Activated naive CD4-positive, alpha-beta T cell treated with anti-CD3 and anti-CD28 coated beads, Interleukin-2, amount 50 U/mL, for 24 hours (primary cell): ENCODE measurements at regions not wholly inside any gene's neighbourhood (a gene's known extent, or its start where the extent isn't known, plus 50 kb on each side); places are given as distances from the start of the nearest gene placed in this dataset.

Source experiments
- H3K27ac Mint-ChIP-seq: one replicate; pipeline ENCODE4 v1.8.0; 2021; ENCODE audit warnings: mild to moderate bottlenecking, mixed read lengths
- H3K27me3 Mint-ChIP-seq: one replicate; pipeline ENCODE4 v1.8.0; 2021; ENCODE audit warnings: mixed read lengths
- H3K36me3 Mint-ChIP-seq: one replicate; pipeline ENCODE4 v1.8.0; 2021; ENCODE audit warnings: mixed read lengths
- H3K4me1 Mint-ChIP-seq: one replicate; pipeline ENCODE4 v1.8.0; 2021; ENCODE audit warnings: mixed read lengths
- H3K4me3 Mint-ChIP-seq: one replicate; pipeline ENCODE4 v1.8.0; 2021; ENCODE audit warnings: mild to moderate bottlenecking, mixed read lengths
- H3K9me3 Mint-ChIP-seq: one replicate; pipeline ENCODE4 v1.8.0; 2021; ENCODE audit warnings: mixed read lengths

DNA sequence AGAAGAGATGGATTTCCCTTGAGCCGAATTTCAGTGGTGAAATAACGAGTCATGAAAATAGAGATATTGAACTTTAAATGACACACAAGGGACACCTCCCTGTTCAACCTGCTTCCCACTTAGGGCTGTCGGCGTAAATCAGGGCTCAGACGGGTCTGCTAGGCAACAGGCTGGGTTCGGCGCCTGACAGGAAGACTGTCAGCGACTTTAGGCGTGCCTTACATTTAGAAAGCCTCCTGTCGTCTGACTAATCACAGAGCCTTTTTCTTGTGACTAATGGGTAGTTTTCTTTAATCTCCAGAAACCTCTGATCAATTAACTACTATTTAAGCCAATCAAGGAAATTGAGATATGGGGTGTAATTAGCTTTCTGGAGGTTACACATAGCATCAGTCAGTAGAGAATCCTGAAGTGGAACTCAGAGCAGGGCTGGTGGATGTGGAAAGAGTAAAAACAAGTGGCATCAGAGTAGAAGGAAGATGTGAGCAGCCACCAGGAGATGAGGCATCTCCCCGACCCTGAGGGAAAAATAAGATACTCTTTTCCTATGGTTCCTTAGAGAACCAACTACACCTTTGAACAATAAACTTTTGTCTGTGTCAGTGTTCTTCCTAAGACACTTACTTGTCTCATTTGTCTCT is 86.2 kb upstream of the HS3ST1 start:
- H3K27ac Mint-ChIP-seq = no peak overlapping the region
- no peaks in the 10 kb centered on the region for H3K9me3 Mint-ChIP-seq
- no peaks in the 10 kb centered on the region for H3K4me1 Mint-ChIP-seq
- no peaks in the 10 kb centered on the region for H3K36me3 Mint-ChIP-seq
- H3K4me3 Mint-ChIP-seq = no peak overlapping the region
- H3K27me3 Mint-ChIP-seq = peaks cover 6% of the 10 kb centered on the region

DNA sequence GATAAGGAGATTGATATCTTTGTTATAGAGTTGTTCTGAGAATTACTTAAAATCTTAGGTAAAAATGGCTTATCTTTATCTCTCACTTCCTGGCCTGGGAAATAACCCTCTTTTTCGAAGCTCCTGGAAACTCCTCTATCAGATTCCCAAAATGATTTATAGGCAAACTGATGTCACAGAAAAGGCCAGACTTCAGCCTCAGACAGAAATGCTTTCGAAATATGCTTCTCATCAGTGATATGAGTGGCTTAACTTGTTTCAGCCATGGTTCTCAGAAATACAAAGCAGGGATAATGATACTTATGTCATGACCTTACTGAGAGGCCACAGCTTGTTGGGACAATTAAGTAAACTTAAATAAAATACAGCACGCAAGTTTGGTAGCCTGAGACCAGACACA is 85.3 kb upstream of the HS3ST1 start:
- Mint-ChIP-seq H3K4me3 (no peak overlapping the region), H3K27ac (no peak overlapping the region)

DNA sequence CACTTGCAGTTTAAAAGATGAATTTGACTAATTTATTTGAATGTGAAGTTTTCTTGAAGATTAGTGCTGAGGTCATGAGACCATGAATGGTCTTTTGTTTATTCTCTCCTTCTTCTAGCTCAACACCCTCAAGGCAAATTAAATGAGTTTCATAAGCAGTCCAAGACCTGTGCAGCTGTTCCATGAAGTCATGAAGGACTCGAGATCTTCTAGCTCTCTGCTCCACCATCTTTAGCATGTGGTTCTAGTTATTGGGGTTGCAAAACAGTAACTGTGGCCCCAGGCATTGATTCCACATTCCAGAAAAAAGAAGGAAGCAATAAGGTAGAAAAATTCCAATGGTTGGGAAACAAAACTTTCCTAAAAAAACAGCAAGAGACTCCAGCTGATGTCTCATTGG is 84.2 kb upstream of the HS3ST1 start:
- peaks cover 6% of the 10 kb centered on the region for H3K27me3 Mint-ChIP-seq
- no peaks in the 10 kb centered on the region for H3K4me1 Mint-ChIP-seq
- no peaks in the 10 kb centered on the region for H3K9me3 Mint-ChIP-seq

More for the DNA sequence above, 85.3 kb upstream of the HS3ST1 start:
- no peaks in the 10 kb centered on the region for H3K4me1 Mint-ChIP-seq
- peaks cover 6% of the 10 kb centered on the region for H3K27me3 Mint-ChIP-seq
- no peaks in the 10 kb centered on the region for H3K9me3 Mint-ChIP-seq
- no peaks in the 10 kb centered on the region for H3K36me3 Mint-ChIP-seq

DNA sequence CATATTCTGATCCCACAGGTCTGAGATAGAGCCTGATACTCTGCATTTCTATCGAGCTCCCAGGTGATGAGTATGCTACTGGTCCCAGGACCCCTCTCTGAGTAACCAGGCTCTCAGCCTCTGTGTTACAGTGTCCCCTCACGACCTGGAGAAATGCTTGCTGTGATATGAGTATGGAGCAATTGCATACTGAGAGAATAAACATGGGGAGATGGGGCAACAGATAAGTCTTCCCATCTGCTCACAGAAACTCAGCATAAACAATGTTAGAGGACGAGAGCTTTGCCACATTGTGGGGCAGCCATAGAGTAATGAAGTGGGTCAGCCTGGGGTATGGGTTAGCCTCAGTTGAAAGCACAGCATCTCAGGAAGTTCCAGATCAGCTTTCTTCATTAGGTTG is 82.6 kb upstream of the HS3ST1 start:
- H3K4me1 Mint-ChIP-seq = peaks cover 5% of the 10 kb centered on the region
- H3K4me3 Mint-ChIP-seq = no peak overlapping the region
- H3K27ac Mint-ChIP-seq = no peak overlapping the region
- H3K9me3 Mint-ChIP-seq = no peaks in the 10 kb centered on the region
- no peaks in the 10 kb centered on the region for H3K36me3 Mint-ChIP-seq
- peaks cover 6% of the 10 kb centered on the region for H3K27me3 Mint-ChIP-seq

More for the DNA sequence above, 84.2 kb upstream of the HS3ST1 start:
- Mint-ChIP-seq H3K27ac (no peak overlapping the region), H3K36me3 (no peaks in the 10 kb centered on the region), H3K4me3 (no peak overlapping the region)

DNA sequence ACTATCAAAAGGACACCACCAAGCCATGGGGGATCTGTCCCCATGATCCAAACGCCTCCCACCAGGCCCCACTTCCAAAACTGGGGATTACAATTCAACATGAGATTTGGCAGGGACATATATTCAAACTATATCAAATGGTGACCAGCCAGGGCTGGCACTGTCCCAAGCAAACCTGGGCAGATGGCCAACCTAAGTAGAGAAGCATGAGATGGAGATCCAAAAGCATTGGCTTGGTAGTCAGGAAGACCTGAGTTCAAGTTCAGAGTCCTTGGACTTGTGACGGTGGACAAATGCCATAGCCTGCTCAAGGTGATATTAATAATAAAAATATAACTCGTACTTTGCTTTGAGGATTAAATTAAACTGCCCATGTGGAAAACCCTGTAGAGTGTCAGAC is 79.2 kb upstream of the HS3ST1 start:
- H3K9me3 Mint-ChIP-seq = no peaks in the 10 kb centered on the region
- peaks cover 14% of the 10 kb centered on the region for H3K4me1 Mint-ChIP-seq
- peaks cover 3% of the 10 kb centered on the region for H3K27me3 Mint-ChIP-seq
- no peak overlapping the region for H3K27ac Mint-ChIP-seq
- no peak overlapping the region for H3K4me3 Mint-ChIP-seq
- no peaks in the 10 kb centered on the region for H3K36me3 Mint-ChIP-seq

DNA sequence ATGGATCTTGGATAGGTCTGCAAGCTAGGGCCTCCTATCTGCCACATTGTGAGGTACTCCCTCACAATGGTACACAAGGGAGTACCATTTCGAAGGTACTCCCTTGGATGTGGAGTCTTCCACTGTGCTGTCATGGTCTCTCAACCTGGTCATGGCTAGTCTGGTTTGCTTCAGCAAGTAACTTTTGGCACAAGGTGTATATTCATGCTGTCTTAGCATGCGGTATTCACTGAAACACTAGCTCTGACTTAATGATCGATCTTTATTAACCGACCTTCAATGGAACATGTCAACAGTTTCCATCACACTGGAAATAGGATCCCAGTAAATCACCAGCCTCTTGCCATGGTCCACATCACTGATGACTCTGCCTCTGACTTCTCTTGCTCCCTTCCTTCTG is 77.5 kb upstream of the HS3ST1 start:
- Mint-ChIP-seq H3K4me1 (peaks cover 14% of the 10 kb centered on the region), H3K36me3 (no peaks in the 10 kb centered on the region), H3K27ac (no peak overlapping the region), H3K4me3 (no peak overlapping the region), H3K9me3 (no peaks in the 10 kb centered on the region), H3K27me3 (no peaks in the 10 kb centered on the region)

DNA sequence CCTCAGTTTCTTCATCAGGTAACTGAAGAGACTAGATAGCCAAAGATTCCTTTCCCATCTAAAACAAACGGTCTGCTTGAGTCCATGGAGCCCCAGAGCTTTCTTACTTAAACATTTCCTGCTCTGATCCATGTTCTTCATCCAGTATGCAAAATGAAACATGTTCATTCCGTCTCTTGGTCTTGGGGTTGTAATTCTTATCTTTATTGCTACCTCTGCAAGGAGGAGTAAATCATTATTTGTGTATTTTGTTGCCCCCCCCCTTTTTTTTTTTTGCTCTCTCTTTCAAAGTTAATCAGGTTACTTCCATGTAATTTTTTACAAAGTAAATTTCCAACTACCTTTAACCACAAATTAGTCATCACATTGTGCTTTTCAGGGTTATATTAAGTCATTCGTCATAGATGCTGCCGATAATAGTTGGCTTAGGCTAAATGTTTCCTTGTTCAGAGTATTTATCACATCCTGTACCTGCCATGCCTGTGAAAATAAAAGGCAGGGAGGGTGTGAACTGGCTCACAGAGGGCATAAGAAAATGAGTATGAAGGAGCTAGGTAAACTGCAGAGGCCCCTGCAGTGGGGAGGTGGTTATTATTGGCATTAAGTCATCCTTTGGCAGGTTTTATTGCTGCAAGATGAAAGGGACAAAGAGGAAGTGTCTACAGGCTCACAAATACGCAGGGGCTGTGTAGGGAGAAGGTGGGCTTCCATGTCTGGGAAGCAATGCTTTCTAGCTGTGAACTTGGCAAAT is 76.7 kb upstream of the HS3ST1 start:
- peaks cover 14% of the 10 kb centered on the region for H3K4me1 Mint-ChIP-seq
- no peaks in the 10 kb centered on the region for H3K27me3 Mint-ChIP-seq
- no peaks in the 10 kb centered on the region for H3K36me3 Mint-ChIP-seq
- H3K27ac Mint-ChIP-seq = no peak overlapping the region
- no peak overlapping the region for H3K4me3 Mint-ChIP-seq
- H3K9me3 Mint-ChIP-seq = no peaks in the 10 kb centered on the region

DNA sequence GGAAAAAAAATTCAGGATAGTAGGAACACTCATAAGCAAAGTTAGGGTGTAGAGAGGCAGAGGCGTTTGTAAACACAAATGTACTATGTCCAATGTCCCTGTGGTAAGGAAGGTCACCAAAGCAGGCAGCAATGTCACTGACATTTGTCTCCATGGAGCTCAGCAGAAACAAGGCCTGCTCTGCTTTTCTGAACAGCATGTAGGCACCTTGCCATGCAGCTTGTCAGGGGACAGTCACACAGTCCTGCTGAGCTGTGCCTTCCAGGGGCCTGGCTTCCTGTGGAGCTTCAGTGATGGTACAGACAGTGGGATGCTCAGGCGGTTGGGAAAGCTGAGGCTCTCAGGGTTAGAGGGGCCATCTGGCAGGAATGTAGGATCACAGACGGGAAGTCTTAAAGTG is 74.5 kb upstream of the HS3ST1 start:
- no peaks in the 10 kb centered on the region for H3K9me3 Mint-ChIP-seq
- H3K4me1 Mint-ChIP-seq = peaks cover 14% of the 10 kb centered on the region
- no peaks in the 10 kb centered on the region for H3K27me3 Mint-ChIP-seq
- H3K4me3 Mint-ChIP-seq = no peak overlapping the region
- no peak overlapping the region for H3K27ac Mint-ChIP-seq
- H3K36me3 Mint-ChIP-seq = no peaks in the 10 kb centered on the region

DNA sequence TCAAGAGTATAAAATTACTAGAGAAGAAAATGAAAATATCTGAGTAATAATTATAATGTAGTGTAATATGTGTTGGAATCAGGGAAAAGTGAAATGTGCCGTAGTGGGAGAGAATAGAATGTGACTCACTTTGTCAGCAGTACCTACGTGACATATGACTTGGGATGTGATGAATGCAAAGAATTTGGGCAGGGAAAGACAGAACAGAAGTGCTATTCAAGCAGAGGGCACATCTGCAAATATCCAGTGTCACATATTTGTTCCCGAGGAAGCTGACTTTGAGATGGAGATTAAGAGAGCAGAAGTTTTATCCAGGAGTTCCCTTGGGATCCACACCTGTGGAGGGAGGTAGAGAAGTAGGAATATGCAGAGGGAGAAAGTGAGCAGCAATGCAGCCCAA is 69.3 kb upstream of the HS3ST1 start:
- peaks cover 4% of the 10 kb centered on the region for H3K9me3 Mint-ChIP-seq

DNA sequence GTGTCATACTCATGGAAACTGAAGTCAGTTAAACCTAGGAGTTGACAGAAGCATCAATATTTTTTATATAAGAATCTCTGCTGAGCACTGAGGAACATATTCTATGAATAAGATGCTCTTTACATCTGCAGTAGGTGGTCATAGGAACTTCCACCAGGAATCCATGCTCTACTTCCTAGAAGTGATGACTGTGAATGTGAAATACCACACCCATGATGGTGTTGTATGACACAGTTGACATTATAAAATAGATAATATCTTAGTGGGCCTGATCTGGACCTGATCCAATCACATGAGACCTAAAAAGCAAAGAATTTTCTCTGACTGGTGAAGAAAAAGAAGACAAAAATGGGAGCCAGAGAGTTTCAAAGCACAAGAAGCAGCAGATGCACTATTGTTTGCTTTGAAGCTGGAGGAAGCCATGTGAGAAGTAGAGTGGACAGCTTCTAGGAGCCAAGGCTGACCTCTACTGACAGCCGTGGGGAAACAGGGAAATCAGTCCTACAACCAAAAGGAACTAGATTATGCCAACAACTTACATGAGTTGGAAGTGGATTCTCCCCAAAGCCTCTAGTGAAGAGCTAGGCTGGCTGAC is 68.6 kb upstream of the HS3ST1 start:
- Mint-ChIP-seq H3K27me3 (no peaks in the 10 kb centered on the region), H3K27ac (no peak overlapping the region), H3K4me1 (no peaks in the 10 kb centered on the region), H3K36me3 (peaks cover 6% of the 10 kb centered on the region), H3K4me3 (no peak overlapping the region), H3K9me3 (peaks cover 4% of the 10 kb centered on the region)

More for the DNA sequence above, 69.3 kb upstream of the HS3ST1 start:
- peaks cover 5% of the 10 kb centered on the region for H3K36me3 Mint-ChIP-seq
- no peak overlapping the region for H3K4me3 Mint-ChIP-seq
- H3K27ac Mint-ChIP-seq = no peak overlapping the region
- no peaks in the 10 kb centered on the region for H3K4me1 Mint-ChIP-seq
- no peaks in the 10 kb centered on the region for H3K27me3 Mint-ChIP-seq

DNA sequence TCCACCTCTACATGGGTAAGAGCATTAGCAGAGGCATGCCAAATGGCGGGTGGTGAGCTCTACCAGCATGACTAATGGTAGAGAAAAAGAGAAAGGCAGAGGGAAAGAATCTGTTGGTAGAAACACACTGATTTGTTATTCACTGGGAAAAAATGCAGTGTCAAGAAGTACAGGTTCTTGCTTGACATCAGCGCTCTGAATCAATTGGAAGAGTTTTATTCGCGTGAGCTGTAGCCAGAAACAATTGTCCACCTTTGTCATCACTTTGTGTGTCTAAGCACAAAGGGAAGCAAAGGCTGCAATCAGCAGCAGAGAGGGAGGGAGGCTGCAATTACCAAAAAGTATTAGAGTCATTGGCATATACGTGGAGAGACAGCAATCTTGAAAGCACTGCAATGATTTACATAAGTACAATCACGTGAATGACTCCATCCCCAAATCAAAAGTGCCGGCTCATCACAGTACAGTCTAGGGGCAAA is 67.7 kb upstream of the HS3ST1 start:
- Mint-ChIP-seq H3K4me3 (no peak overlapping the region), H3K9me3 (peaks cover 4% of the 10 kb centered on the region), H3K36me3 (peaks cover 6% of the 10 kb centered on the region), H3K27ac (no peak overlapping the region), H3K4me1 (no peaks in the 10 kb centered on the region), H3K27me3 (no peaks in the 10 kb centered on the region)

DNA sequence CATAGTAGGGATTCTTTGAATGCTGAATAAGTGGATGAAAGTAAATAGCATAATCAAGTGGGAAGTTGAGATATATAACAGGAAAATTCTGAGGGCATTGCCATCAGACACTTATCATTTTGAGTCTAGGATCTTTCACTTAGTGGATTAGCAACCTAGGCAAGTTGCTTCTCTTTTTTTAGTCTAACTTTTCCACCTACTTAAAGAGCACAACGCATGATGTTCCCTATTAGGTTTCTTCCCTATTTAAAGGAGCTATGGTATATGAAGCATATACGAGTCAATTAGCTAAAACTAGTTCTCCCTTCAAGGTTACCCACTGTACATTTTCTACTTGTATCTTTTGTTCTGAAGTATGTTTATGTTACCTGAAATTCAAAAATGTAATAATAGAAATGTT is 67.1 kb upstream of the HS3ST1 start:
- H3K9me3 Mint-ChIP-seq = peaks cover 4% of the 10 kb centered on the region
- no peaks in the 10 kb centered on the region for H3K27me3 Mint-ChIP-seq
- H3K4me3 Mint-ChIP-seq = no peak overlapping the region
- H3K4me1 Mint-ChIP-seq = no peaks in the 10 kb centered on the region
- H3K27ac Mint-ChIP-seq = no peak overlapping the region
- peaks cover 6% of the 10 kb centered on the region for H3K36me3 Mint-ChIP-seq

DNA sequence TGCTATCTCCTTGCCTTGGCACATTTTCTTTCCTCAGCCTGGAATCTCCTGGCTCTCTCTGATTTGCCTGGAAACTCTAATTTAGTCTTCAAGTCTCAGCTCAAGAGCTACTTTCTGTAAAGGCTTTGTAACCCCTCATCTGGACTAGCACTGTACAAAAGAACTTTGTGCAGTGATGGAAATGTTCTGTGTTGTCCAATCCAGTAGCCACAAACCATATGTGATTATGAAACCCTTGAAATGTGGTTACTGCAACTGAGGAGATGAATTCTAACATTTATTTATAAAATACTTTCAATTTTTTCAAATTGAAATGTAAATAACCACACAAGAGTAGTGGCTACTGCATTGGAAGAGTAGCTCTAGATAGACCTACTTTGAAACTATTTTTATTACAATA is 66.6 kb upstream of the HS3ST1 start:
- no peaks in the 10 kb centered on the region for H3K4me1 Mint-ChIP-seq
- no peak overlapping the region for H3K27ac Mint-ChIP-seq
- no peak overlapping the region for H3K4me3 Mint-ChIP-seq
- H3K9me3 Mint-ChIP-seq = peaks cover 4% of the 10 kb centered on the region
- H3K27me3 Mint-ChIP-seq = no peaks in the 10 kb centered on the region
- peaks cover 6% of the 10 kb centered on the region for H3K36me3 Mint-ChIP-seq

DNA sequence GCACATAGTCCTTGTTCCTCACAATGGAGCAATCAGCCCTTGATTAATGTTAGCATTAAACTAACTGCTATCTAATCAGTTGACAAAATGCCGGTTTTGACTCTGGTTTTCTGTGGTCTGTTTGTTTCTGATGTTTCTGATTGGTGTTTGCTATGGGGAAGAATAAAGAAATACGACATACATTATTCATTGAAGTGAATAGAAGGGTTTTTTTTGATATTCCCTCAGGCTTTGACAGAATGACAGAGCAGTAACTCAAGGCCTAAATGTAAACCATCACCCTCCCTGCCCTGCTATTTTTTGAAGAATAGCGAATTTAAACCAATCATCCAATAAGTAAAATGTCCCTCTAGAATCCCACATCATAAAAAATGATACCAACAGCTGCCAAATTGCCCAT is 65.5 kb upstream of the HS3ST1 start:
- Mint-ChIP-seq H3K27me3 (no peaks in the 10 kb centered on the region), H3K4me3 (no peak overlapping the region), H3K4me1 (peaks cover 2% of the 10 kb centered on the region), H3K27ac (no peak overlapping the region), H3K36me3 (peaks cover 6% of the 10 kb centered on the region), H3K9me3 (peaks cover 4% of the 10 kb centered on the region)

DNA sequence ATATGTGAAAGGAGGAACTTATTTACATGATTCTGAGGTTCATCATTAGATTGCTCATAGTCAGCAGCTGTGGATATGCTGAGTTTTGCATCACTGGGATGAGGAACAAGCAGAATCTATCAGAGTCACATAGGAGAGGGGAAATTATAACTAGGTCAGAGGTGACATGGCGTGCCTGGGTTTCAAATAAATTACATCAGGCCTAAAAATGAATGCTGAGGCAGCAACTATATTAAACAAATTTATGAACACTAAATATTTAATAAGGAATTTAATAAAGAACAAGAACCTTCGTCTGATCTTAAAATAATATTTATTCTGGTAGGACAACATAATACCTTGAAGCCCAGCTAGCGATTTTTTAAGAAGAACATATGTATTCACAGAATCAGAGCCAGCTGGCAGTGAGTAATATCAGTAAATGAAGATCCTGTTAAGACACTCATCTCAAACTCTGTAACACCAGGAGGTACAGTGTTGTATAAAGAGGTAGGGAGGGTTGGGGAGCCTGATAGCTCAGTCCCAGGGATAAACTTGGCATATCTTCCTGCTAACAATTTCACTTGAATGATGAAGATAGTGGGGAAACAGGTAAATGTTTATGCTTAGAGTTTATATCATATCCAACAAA is 60.9 kb upstream of the HS3ST1 start:
- peaks cover 1% of the 10 kb centered on the region for H3K36me3 Mint-ChIP-seq
- H3K4me1 Mint-ChIP-seq = peaks cover 24% of the 10 kb centered on the region
- H3K27ac Mint-ChIP-seq = no peak overlapping the region
- no peak overlapping the region for H3K4me3 Mint-ChIP-seq
- no peaks in the 10 kb centered on the region for H3K27me3 Mint-ChIP-seq
- no peaks in the 10 kb centered on the region for H3K9me3 Mint-ChIP-seq
